Activated CD4-positive, alpha-beta T cell treated with anti-CD3 and anti-CD28 coated beads, Interleukin-2, amount 50 U/mL, for 48 hours (primary cell): ENCODE measurements at regions not wholly inside any gene's neighbourhood (a gene's known extent, or its start where the extent isn't known, plus 50 kb on each side); places are given as distances from the start of the nearest gene placed in this dataset.

ENCODE experiments used
- DNase-seq, 2 experiments: peaks; one replicate each; pipeline ENCODE4 v3.0.0-alpha.2; 2020

DNA sequence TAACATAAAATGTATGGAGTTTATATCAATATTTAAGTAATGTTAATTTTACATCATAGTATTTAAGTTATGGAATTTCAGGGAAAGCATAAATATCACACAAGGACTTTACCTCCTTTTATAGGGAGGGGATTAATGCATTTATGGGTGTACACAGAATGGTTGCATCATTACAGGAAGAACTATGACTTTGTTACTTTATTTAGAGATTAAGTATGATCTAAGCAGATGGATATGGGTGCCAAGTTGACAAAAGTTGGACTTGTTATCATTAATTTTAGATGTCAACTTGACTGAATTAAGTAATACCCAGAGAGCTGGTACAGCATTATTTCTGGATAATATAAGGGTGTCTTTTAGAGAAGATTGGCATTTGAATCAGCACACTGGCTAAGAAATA lies 160.5 kb upstream of the CDH10 start:
- DNase-seq = no peak

- no peak for DNase-seq
Observed at GRCh38 chr5:24804221-24804681, 159.5 kb upstream of the CDH10 start.

DNA sequence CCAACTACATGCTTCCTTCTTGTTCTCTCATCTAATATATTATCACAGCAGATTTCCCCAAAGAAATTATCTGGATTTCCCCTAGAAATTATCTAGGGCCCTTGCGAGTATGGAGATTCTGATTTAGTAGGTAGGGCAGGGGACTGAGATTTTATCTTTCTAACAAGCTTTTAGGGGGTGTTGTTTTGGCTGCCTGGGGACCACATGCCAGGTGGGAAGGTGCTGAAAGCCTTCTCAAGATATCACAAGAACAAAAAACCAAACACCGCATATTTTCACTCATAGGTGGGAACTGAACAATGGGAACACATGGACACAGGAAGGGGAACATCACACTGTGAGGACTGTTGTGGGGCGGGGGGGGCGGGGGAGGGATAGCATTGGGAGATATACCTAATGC lies 146.5 kb upstream of the CDH10 start:
- DNase-seq = no peak

DNA sequence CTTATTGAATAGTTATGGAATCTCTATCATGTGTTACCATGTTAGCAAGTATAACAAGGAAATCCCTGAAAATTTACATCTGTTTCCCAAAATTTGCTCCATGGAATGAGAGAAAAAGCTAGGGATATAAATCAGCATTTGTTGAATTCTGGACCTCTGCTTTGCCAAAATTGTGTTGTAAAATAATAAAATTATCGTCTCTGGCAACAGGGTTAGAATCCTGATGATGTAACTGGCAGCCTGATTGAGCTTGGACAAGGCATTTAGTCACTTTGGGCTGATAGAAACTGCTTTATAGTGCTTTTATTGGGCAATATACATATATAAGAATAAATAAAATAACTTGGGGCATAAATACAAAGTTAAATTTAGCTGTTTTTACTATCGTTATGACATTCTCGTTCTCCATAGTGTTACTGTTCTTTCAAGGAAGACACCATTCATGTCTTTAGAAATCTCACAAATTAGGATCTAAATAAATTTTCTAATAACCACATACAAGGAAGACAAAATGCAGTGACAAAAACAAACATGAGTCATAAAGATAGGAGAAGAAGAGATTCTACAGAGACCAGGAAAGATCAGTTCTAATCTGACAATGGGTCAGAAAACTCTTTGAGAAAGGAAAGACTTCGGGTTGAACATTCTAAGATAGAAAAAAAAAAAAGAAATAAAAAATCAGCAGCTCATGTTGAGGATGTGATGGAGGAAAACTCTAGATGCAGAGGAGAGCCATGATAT lies 145.0 kb upstream of the CDH10 start:
- no peak for DNase-seq

DNA sequence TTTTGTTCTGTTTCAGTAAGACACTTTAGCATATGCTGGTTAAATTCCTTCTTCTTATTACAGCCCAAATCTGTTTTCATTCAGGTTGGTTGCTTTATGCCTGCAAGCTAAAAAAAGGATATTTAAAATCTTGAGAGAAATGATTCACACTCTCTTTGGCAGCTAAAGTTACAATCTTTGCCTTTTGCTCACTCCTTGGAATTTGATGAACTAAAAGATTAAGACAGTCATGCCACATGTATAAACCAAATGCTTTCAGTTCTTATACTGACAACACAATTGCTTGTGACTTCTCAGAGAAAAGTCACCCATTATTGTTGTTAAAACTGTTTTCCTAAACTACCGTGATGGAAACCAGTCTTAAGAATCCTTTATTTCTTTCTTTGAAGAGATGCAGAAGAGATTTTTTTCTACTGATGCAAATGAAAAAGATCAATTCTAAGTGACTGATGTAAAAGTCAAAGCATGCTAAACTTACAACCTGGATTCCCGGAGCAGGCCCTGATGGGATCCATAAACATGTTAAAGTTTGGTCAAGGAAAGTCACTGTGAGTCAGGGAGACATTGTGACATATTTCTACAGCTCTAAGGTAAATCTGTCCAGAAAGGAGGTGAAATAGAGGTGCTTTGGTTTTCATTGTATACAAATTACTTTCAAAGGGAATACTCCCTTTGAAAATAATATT lies 144.2 kb upstream of the CDH10 start:
- DNase-seq = no peak

DNA sequence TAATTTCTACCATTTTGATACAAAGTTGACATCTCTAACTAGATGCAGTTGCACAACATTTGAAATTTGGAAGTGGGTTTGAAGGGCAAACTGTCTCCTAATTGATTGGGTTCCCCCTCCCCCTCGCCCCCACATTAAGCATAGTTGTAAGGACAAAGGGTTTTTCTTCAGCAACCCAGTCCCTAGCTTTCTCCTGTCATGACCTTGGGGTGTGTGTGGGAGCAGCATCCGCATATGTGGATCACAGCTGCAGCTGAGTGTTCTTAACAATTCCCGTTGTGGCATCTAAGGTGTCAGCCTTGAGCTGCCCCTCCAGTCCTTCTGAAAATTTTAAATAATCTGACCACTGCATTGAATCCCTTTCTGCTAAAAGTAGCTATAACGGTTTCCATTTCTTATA lies 141.3 kb upstream of the CDH10 start:
- no peak for DNase-seq

- DNase-seq = no peak
Observed at GRCh38 chr5:24783596-24783995, 138.8 kb upstream of the CDH10 start.

DNA sequence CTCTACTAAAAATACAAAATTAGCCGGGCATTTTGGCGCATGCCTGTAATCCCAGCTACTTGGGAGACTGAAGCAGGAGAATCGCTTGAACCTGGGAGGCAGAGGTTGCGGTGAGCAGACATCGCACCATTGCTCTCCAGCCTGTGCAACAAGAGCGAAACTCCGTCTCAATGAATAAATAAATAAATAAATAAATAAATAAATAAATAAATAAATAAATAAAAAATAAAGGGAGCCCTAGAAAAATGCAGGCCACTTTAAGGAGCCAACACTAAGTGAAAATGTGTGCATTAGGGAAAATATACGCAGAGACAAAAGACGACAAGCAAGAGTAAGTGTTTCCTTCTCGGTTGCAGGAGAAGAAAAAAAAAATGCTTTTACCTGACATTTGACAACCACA lies 132.6 kb upstream of the CDH10 start:
- DNase-seq = no peak

DNA sequence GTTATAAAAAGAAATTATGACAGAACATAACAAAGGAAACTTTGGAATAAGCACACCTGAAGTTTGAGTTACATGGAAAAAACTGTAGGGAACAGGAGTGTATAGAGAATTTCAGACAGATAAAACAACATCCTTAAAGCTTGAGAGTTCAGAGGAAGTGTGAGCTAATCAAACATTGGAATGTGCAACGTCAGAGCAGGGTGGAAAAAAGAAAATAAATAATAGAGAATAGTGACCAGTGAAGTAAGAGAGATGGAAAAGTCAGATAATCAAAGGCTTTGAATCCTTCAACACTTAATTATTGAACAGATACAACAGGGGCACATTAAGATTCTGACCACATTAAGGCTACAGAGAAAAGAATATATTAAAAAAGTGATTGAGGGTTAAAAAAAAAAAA lies 128.5 kb upstream of the CDH10 start:
- no peak for DNase-seq

DNA sequence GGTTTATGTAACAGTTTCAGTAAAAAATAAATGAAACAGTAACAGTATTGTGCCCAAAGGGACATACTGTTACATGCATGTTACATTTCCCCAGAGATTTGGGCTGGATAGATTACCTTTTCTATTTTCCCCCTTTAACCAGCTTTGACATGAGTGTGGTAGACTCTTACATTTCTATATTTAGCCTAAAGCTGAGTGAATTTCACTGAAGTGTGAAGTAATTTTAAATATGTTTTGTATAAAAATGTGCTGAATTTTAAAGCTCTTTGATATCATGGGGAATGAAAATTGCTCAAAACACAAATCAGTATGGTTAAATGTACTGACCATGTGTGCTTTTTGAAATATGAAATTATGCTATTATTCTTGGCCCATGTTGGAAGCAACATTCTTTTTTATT lies 122.3 kb upstream of the CDH10 start:
- DNase-seq = no peak

DNA sequence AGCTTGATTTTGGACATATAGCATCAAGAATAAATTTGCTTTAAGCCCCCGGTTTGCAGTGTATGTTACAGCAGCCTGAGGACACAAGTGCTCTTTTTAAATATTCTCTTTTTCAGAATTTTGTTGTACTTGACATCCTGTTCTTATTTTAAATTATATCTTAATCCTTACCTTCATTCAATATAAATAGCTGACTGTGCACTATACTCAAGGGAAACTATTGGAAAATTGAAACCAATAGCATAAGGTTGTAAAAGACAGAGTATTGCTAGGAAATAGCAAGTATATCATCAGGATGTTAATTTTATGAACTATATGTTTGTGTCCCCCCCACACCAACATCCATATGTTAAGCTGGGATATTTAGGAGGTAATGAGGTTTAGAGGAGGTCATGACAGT lies 120.4 kb upstream of the CDH10 start:
- no peak for DNase-seq

DNA sequence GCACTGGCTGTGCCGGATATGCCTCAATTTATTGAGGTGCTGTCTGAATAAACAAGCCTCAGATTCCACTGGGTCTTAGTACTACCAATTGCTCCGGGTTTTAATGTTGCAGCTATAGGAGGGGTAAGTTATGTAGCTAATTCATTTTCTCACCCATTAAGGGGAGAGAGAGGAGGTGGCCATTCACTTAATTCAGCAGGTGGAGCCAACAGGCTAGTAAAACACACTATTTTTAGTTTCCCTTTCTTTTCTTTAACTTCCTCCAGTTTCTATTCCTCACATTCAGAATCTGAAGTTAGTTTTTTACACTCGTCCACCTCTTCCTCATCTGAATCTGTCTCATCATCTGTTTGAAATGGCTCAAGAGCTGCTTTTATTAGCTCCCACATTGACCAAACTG lies 105.6 kb upstream of the CDH10 start:
- DNase-seq = no peak

DNA sequence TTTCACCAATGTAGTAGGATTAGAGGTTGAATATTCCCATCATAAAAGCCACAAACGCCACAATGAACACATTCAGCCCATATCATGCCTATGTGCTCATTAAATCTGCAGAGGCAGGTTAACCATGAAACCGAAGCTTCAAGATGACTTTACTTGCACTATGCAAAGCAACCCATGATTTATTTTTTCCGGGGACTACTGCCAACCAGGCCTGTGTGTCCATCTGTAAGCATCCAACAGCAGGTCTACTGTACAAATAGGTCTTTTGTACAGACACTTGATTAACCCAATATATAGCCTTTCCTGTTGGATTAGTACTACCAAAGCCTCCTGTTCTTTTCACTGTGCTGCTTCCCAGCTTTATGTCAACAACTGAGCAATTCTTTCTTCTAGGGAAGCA lies 104.9 kb upstream of the CDH10 start:
- no peak for DNase-seq

DNA sequence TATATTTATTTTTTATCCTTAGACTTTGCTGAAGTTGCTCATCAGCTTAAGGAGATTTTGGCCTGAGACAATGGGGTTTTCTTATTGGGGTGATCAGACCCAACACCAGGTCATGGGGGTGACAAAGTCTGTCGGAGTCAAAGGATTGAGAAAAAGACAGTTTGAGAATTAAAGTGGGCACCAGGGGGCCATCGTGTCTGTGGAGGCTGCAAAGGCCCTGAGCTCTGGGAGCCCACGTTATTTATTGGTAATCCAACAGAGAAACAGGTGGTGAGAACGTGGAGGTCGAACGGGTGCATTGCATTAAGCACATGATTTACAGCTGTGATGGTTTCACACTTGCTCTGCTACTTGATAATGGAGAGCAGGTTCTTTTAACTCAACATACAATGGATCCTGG lies 102.5 kb upstream of the CDH10 start:
- no peak for DNase-seq

GRCh38 chr5:24742334-24742733 lies 97.6 kb upstream of the CDH10 start:
- no peak for DNase-seq

- DNase-seq = no peak
Observed at GRCh38 chr5:24737163-24737562, 92.4 kb upstream of the CDH10 start.

DNA sequence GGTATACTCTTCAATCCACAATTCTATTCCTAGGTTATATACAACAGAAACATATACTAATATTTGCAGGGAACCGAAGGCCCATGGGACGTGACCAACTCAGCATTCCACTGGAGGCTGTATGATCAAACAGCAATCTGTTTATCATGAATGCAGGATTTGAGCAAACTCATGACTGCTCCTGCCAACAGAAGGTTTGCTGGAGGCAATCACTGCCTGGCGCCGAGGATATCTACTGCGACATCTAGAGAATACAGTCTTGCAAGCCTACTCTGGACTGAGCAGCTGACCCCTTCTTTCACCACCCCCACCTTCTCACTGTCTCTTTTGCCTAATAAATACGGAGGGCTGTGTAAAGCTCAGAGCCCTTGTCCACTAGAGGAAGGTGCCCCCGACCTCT lies 90.5 kb upstream of the CDH10 start:
- DNase-seq = no peak

- DNase-seq = no peak
Observed at GRCh38 chr5:24732184-24732583, 87.4 kb upstream of the CDH10 start.

- DNase-seq = no peak
Observed at GRCh38 chr5:24720743-24721142, 76.0 kb upstream of the CDH10 start.

DNA sequence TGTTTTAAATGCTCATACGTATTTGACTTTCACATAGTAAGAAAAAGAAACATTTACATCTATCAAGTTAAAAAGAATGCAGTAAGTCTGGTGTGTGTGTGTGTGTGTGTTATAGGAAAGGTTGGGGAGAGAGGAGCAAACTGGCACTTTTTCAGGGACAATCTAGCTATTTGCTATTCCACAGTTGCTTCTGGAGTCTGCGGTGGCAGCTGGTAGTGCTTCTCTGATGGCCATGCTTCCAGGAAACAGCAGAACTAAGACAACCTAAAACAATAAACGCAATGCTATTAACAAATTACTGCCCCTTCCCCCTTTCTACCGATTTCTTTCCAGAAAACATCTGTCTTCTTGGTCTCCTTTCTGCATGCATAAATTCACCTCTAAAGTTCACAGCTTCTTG lies 70.0 kb upstream of the CDH10 start:
- no peak for DNase-seq

- no peak for DNase-seq
Observed at GRCh38 chr5:24712947-24713346, 68.2 kb upstream of the CDH10 start.

DNA sequence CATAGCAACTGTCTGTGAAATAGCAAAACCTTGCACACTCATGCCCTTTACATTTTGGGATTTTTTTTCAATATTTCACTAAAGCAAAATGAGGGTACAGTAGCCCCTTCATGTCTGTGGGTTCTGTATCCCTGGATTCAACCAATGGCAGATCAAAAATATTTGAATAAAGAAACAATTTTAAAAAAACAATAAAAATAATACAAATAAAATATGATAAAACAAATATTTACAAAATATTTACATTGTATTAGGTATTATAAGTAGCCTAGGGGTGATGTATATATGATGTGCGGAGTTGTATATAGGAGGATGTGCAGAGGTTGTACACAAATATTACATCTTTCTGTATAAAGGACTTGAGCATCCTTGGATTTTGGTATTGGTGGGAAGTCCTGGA lies 67.3 kb upstream of the CDH10 start:
- no peak for DNase-seq

DNA sequence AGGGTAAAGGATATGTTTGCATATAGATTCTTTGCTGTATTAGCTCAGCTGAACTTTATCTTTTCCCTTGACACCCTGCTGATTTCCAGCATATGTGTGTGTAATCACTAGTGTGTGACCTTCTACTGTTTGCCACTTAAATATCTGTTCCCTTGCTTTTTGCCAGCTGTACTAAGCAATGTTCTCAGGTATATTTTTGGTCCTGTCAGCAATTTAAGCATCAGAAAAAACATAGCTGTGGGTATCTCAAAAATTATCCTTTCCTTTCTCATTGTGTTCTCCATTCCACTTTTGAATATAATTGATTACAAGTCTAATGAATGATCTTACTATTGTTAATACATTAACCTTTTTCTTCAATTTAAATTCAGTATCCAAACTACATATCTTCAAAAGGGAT lies 59.2 kb upstream of the CDH10 start:
- DNase-seq = no peak
